ENCODE measurements at regions not wholly inside any gene's neighbourhood (a gene's known extent, or its start where the extent isn't known, plus 50 kb on each side); places are given as distances from the start of the nearest gene placed in this dataset.

DNA sequence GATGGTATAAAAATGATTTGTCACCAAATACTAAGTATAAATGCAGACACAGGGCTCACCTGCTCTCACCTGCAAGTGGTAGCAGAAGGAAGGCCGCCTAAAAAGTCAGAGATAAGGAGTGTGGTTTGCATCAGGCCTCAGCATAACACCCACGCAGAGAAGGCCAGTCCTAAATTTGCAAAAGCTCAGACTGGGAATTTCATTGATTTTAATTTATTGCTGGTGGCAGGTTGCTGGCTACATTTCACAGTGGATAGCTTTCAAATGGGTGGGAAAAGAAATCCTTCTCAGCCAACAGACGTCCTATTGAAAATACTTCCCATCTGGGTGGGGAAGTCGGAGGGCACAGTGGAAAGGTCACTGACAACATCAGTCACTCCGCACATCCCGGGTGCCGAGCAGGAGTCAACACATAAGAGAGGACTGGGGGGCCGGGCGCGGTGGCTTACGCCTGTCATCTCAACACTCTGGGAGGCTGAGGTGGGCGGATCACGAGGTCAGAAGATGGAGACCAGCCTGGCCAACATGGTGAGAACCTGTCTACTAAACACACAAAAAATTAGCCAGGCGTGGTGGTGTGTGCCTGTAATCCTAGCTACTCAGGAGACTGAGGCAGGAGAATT is 561.8 kb upstream of the MKI67 start:
- Mint-ChIP-seq H3K36me3 (no peaks in the 10 kb centered on the region), H3K27ac (no peak overlapping the region), H3K9me3 (no peaks in the 10 kb centered on the region)
- ATAC-seq (no peak), DNase-seq (ENCODE audit: low spot score in 2 of 2) (no peak)

DNA sequence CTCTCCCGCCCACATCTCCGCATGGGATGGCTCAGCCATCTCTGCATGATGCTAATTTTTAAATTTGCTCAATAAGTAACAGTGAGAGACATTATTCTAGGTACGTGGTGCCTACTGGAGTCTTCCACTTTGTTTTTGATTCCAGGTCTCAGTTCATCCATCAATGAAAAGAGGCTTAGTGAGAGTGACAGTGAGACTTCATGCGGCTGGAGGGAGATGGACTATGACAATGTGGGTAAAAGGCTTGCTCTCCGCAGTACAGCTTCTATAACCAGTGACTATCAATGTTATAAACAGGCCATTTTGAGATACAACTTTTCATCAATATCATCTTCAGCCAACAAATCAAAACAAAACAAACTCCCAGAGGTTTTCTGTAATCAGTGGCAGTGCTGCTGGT is 563.4 kb upstream of the MKI67 start:
- H3K9me3 Mint-ChIP-seq: no peaks in the 10 kb centered on the region

DNA sequence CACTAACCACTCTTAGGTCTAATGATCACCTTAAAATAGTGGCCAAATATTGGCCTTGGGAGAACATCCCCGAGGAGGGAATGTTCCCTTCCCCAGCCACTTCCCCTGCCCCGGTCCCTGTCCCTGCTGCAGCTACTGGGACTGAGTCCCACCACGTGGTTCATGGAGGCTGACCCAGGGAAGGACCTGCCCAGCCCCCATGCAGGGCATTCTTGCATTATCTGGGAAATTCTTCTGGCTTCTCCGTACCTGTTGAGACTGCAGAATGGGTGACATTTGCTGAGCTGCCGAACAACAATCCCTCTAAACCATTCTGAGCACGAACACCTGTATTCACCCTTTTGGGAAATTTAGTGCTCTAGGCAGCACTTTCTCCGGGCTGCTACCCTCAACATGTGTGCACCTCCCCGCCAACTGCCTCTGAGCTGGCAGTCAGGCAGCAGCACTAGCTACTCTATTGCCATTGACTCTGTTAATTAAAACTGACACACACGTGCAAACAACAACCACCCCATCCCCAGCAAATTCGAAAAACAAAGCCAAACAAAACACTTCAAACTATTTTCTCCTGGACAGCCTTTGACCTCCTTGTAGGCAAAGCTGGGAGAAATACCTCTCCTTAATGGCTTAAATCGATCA is 567.4 kb upstream of the MKI67 start:
- Mint-ChIP-seq H3K27ac (no peak overlapping the region), H3K9me3 (no peaks in the 10 kb centered on the region), H3K36me3 (no peaks in the 10 kb centered on the region)
- no peak for DNase-seq (ENCODE audit: low spot score in 2 of 2)
- ATAC-seq: no peak

More for the DNA sequence above, 563.4 kb upstream of the MKI67 start:
- Mint-ChIP-seq H3K36me3 (no peaks in the 10 kb centered on the region), H3K27ac (no peak overlapping the region)
- ATAC-seq (no peak), DNase-seq (ENCODE audit: low spot score in 2 of 2) (no peak)

DNA sequence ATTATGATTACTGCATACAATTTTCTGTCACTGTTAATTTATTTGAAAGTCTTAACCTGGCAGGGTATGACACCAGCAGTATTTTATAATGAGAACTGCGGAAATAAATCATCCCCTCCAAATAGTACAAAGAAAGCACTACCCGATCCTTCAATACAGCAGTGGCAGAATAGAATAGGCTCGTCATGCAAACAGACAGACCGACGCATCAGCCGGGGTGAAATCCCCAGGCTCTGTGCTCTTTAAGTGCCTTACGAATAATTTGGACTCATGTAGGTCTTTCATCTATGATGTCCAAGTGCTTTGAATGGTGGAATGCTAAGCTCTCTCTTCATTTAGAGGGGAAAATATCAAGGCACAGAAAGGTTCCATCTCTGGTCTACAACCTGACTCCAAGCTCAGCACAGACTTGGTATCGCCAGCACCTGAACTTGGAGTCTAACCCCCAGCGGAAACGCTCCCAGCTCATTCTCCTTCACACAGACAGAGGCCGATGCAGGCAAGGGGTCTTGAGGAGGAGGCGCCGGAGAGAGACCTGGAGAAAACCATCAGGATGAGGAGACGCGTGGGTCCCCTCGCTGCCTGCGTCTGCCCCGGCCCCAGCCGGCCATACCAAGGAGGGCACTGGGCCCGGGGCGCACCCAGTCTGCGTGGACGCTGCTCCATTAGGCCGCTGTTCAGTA is 568.1 kb upstream of the MKI67 start:
- no peaks in the 10 kb centered on the region for H3K9me3 Mint-ChIP-seq
- H3K36me3 Mint-ChIP-seq: no peaks in the 10 kb centered on the region
- DNase-seq (ENCODE audit: low spot score in 2 of 2) (no peak), ATAC-seq (no peak)
- no peak overlapping the region for H3K27ac Mint-ChIP-seq

DNA sequence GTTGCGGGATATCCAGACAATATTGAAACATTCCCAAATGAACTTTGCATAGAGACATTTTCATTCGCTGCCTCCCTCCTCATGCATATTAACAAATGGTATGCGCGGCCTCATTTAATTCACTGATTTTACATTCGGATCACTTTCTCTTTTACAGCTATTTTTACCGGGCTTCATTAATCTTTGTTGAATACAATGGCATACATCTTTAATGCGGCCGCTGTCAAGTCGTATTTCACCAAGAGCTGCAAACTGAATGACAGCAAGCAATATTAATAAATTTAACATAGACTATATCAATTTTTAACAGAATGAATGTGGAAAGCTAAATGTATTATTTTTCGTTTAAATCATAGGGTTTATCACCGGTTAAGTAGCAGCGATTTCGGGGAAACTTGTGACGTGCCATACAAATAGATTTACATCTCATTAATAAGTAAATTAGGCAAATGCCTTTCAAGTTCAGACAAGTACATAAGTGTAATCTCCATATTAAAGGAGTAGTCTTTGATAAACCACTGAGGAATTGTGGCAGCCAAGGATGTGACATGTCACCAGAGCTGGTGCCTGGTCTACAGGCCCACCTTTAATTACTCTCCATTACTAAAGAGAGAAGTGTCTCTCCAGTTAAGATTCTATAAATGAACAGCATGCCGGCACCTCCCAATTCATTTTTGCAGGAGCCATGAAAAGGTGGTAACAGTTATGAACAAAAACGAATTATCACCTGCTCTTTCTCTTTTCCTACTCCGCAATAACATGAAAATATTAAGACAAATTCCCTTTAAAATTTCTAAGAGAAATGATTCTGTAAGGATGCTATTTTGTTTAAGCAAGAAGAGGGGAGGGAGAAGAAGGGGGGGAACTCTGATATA is 568.9 kb upstream of the MKI67 start:
- ATAC-seq (no peak), DNase-seq (ENCODE audit: low spot score in 2 of 2) (no peak)
- H3K9me3 Mint-ChIP-seq: no peaks in the 10 kb centered on the region
- H3K36me3 Mint-ChIP-seq: no peaks in the 10 kb centered on the region
- no peak overlapping the region for H3K27ac Mint-ChIP-seq

DNA sequence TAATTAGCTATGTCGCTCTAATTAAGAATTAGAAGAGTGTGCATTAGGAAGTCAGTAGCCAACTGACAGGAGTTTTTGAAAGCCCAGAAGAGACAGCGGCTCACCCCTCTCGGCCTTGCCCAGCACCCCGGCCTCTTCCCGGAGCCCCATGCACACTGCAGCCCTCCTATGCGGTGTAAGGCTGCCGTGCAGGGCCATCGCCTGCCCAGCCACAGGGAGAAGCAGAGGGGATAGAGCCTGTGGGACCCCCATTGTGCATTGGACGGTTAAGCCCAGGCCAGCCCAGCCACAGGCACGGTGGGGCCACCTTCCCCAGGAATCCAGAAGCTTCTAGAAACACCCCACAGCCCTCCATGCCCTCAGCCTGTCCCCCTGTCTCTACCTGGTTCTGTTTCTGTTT is 569.7 kb upstream of the MKI67 start:
- Mint-ChIP-seq H3K27ac (no peak overlapping the region), H3K9me3 (no peaks in the 10 kb centered on the region), H3K36me3 (no peaks in the 10 kb centered on the region)
- DNase-seq (ENCODE audit: low spot score in 2 of 2): no peak
- ATAC-seq: no peak

DNA sequence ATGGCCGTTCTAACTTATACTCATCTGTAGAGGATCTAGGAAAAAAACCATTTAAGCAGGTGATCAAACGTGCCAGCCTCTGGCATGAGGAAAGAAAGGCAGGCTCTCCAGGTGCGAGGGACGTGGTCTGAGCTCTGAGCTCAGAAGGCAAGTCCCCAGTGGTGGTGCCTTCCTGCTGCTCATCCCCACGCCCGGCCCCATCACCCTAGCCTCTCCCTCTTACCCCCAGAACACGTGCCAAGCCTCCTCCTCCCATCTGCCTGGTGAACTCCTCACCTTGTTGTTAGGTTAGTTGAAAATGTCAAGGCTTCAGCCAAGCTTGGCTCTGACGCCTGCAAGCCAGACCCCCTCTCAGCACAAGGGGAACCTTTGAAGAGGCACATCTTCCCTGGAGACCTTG is 571.2 kb upstream of the MKI67 start:
- no peaks in the 10 kb centered on the region for H3K9me3 Mint-ChIP-seq
- DNase-seq (ENCODE audit: low spot score in 2 of 2): no peak
- H3K27ac Mint-ChIP-seq: no peak overlapping the region
- ATAC-seq: no peak
- H3K36me3 Mint-ChIP-seq: no peaks in the 10 kb centered on the region

DNA sequence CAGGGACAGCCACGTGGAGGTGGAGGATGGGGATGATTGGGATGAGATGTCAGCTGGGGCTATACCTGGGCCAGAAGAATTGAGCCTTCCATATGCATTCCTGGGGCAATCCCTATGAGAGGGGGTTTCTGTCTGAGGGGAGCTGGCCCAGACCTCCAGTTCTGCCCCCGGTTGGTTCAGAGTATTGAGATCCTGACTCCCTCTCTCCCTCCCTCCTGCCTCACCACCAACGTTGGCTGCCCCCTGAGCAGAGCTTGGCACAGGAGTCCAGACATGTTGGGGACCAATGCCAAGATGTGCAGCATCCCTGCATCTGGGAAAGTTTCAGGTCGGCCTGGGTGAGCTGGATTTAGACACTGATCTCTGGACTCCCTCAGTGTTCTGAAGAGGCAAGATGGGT is 575.2 kb upstream of the MKI67 start:
- DNase-seq (ENCODE audit: low spot score in 2 of 2): no peak
- no peak for ATAC-seq

DNA sequence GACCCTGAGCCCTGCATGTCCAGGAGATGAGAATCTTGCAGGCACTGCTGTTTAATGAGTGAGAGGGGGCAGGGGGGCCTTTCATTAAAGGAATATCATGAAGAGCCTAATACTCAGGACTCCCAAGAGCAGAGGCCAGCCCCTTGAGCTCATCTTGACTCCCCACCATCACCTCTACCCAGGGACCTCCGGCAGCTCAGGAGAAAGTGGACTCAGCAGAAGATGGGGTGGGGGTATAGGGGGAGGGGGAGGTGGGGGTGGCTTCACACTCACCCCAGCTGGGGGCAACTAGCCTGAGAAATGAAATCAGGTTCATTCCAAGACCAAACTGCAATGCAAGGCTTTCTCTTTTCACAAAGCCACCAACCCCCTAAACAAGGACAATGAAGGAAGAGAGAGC is 575.6 kb upstream of the MKI67 start:
- Mint-ChIP-seq H3K27ac (no peak overlapping the region), H3K36me3 (no peaks in the 10 kb centered on the region), H3K9me3 (no peaks in the 10 kb centered on the region)
- no peak for DNase-seq (ENCODE audit: low spot score in 2 of 2)
- no peak for ATAC-seq

More for the DNA sequence above, 575.2 kb upstream of the MKI67 start:
- Mint-ChIP-seq H3K9me3 (no peaks in the 10 kb centered on the region), H3K27ac (no peak overlapping the region), H3K36me3 (no peaks in the 10 kb centered on the region)

DNA sequence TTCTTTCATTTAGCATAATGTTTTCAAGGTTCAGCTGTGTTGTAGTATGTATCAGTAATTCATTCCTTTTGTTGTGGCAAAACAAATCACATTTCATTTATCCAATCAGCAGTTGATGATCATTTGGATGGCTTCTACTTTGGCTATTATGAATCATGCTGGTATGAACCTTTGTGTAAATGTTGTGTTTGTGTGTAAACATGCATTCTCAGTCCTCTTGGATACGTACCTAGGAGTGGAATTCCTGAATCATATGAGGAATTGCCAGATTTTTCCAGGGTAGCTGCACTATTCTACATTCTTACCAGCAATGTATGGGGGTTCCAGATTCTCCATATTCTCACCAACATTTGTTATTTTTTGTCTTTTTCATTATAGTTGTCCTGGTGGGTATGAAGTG is 578.5 kb upstream of the MKI67 start:
- ATAC-seq (no peak), DNase-seq (ENCODE audit: low spot score in 2 of 2) (no peak)
- H3K36me3 Mint-ChIP-seq: no peaks in the 10 kb centered on the region
- no peaks in the 10 kb centered on the region for H3K9me3 Mint-ChIP-seq
- no peak overlapping the region for H3K27ac Mint-ChIP-seq

DNA sequence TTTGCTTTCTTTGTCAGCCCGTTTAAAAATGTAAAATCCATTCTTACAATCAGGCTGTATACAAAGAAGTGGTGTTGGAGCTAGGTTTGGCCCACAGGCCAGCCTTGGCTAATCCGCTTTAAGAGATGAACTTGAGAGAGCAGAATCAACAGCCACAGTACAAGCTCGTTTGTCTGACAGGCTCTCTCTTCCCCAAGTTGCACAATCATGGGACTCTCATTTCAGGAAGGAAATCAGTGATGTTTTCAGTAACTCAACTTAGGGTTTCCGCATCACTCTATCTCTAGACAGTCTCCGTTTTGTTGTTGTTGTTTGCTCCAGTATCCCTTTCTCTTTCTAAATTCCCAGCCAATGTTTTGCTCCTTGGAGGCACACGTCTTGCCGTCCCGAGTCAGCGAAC is 582.0 kb upstream of the MKI67 start:
- no peaks in the 10 kb centered on the region for H3K9me3 Mint-ChIP-seq
- ATAC-seq: no peak
- no peak for DNase-seq (ENCODE audit: low spot score in 2 of 2)
- no peaks in the 10 kb centered on the region for H3K36me3 Mint-ChIP-seq
- H3K27ac Mint-ChIP-seq: no peak overlapping the region

DNA sequence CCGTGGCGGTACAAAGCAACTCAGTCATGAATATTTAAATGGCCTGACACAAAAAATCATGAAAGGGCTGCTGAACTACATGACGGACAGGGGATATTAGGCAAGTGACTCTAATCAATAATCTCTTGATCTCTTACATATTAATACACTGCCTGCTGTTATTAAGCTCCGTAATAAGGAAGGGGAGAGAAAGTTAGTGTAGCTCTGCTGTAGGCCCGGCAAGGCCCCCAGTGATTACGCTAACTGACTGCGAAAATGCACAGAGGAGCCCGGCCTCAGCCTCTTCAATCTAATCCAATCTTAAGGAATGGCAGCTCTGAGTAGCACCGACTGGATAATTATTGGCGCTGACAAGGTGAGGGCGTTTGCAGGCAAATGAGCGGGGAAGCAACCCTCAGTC is 583.5 kb upstream of the MKI67 start:
- DNase-seq (ENCODE audit: low spot score in 2 of 2) (no peak), ATAC-seq (no peak)
- Mint-ChIP-seq H3K36me3 (no peaks in the 10 kb centered on the region), H3K27ac (no peak overlapping the region), H3K9me3 (no peaks in the 10 kb centered on the region)

DNA sequence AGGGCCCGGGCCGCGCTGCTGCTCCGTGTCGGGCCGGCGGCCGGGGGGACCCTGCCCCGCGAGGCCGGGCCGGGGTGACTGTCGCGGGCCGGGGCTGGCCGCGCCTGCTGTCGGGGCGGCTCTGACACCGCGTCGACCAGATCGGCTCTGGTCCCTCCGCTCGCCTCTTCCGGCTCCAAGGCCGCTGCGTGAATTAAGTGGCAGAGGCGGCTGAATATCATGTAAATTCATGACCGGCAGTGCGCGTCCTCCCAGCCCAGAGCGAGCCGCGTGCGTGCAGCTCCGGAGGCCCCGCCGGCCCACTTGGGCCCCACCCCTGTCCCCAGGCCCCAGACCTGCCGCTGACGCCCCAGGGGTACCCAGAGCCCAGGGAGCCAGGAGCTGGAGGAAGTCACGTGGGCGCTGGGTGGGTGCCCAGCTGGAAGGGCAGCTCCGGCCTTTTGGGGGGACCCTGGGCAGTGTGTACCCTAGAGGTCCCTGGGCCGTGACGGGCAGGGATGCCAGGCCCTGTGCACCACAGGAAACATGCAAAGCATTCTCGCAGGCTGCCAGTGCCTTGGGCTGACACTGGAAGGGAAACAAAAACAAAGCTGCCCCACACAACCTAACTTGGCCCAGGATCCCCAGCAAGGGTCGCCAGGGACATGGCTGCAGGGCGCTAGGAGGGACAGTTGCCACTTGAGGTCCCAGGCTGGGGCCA is 584.0 kb upstream of the MKI67 start:
- Mint-ChIP-seq H3K36me3 (no peaks in the 10 kb centered on the region), H3K9me3 (no peaks in the 10 kb centered on the region), H3K27ac (no peak overlapping the region)
- DNase-seq (ENCODE audit: low spot score in 2 of 2) (no peak), ATAC-seq (no peak)

DNA sequence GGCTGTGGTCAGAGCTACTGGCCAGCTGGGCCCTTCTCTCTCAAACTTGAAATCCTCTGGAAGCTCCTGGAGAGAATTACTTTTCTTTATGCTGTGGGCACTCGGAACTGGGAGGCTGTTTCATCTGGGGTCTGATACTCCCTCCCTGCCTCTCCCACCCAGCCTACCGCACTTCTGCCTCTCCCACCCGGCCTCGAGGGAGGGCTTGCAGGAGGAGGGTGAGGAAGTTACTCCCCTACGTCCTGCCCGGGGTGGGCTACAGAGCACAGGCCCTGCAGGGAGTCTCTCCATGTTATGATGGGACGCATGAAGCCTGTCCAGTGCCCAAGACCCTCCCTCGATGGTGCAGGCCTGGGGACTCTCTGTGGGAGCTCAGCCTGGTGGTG is 584.6 kb upstream of the MKI67 start:
- DNase-seq (ENCODE audit: low spot score in 2 of 2) (no peak), ATAC-seq (no peak)
- Mint-ChIP-seq H3K9me3 (no peaks in the 10 kb centered on the region), H3K36me3 (no peaks in the 10 kb centered on the region), H3K27ac (no peak overlapping the region)

DNA sequence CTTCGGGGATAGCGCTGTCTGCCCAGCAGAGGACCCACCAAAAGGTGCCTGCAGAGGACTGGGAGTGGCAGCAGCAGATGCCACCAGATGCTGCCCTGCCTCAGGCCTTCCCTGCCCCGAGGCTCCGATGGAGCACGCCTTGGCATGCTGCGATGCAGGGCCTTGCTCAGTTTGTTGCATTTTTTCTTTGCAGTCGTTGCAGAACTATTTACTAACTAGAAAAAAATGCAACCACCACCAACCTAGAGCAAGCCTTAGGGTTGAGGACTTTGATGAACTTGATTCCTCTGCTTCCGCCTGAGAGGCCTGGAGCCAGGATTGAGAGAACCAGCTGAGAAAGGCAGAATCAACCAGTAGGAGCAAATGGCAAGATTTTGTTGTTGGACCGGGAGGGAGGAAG is 585.6 kb upstream of the MKI67 start:
- no peak overlapping the region for H3K27ac Mint-ChIP-seq
- H3K9me3 Mint-ChIP-seq: no peaks in the 10 kb centered on the region
- ATAC-seq (no peak), DNase-seq (ENCODE audit: low spot score in 2 of 2) (no peak)
- H3K36me3 Mint-ChIP-seq: no peaks in the 10 kb centered on the region

DNA sequence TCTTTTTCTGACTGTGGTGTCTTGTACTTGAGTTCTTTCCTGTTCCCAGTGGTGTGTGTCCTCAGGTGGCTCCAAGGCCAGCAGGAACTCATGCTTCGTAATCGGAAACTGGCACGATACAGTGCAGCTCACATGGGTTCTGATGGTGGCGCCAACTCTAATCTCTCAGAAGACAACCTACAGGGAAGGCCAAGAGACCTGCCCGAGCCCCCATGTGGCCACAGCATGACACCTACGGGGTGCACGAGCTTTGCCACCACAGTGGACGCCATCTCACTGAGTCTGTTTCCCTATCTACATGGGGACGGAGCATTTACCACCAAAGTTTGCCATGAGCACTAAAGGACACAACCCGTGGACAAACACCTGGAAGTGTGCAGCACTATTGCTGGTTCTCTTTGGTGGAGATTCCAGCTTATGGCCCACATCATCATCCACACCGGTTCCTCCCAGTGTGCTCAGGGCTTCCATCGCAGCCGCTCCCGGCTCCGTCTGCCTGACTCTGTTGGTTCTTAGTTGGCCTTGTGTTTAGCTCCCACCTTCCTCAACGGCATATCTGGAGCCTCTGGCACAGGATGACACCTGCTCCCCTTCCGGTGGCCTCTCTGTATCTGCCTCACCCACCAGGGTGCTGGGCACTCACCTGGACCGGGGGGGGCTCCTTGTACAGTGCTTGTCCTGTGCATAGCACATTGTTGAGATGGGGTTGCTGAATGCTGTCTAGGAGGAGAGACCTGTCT is 586.6 kb upstream of the MKI67 start:
- DNase-seq (ENCODE audit: low spot score in 2 of 2): no peak
- ATAC-seq: no peak
- Mint-ChIP-seq H3K9me3 (no peaks in the 10 kb centered on the region), H3K27ac (no peak overlapping the region), H3K36me3 (no peaks in the 10 kb centered on the region)

All from activated naive CD4-positive, alpha-beta T cell treated with anti-CD3 and anti-CD28 coated beads, Interleukin-2, amount 50 U/mL, for 72 hours (primary cell).